ENCODE measurements at regions not wholly inside any gene's neighbourhood (a gene's known extent, or its start where the extent isn't known, plus 50 kb on each side); places are given as distances from the start of the nearest gene placed in this dataset.

DNA sequence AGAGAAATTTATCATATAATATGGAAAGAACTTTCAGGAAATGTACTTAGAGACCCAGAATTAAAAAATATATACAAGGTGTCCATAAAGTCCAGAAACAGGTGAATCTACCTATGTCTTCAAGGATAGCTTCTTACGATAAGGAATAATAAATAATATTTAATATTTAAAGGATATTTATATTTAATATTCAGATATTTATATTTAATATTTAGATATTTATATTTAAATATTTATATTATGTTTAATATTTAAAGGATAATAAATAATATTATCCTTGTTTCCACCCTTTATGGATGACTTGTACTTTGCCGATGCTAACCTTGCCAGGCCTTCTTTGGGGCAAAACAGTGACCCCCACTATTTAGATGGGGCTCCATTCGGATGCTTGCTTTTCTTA lies 169.5 kb upstream of the CADM1 start:
- no peak for DNase-seq (ENCODE audit: low read depth)
- TF ChIP-seq, protein P1, sequence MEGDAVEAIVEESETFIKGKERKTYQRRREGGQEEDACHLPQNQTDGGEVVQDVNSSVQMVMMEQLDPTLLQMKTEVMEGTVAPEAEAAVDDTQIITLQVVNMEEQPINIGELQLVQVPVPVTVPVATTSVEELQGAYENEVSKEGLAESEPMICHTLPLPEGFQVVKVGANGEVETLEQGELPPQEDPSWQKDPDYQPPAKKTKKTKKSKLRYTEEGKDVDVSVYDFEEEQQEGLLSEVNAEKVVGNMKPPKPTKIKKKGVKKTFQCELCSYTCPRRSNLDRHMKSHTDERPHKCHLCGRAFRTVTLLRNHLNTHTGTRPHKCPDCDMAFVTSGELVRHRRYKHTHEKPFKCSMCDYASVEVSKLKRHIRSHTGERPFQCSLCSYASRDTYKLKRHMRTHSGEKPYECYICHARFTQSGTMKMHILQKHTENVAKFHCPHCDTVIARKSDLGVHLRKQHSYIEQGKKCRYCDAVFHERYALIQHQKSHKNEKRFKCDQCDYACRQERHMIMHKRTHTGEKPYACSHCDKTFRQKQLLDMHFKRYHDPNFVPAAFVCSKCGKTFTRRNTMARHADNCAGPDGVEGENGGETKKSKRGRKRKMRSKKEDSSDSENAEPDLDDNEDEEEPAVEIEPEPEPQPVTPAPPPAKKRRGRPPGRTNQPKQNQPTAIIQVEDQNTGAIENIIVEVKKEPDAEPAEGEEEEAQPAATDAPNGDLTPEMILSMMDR (IDR thresholded peaks at IDR 0.05; ENCODE audit: low read depth, low read length, missing control alignments), result no peak
- no peak overlapping the region for H3K4me3 ChIP-seq (ENCODE audit: low read depth, low read length)
- in situ Hi-C loops (cut with HindIII; ENCODE audit: low sequenced_read_pairs), result no loop called here

DNA sequence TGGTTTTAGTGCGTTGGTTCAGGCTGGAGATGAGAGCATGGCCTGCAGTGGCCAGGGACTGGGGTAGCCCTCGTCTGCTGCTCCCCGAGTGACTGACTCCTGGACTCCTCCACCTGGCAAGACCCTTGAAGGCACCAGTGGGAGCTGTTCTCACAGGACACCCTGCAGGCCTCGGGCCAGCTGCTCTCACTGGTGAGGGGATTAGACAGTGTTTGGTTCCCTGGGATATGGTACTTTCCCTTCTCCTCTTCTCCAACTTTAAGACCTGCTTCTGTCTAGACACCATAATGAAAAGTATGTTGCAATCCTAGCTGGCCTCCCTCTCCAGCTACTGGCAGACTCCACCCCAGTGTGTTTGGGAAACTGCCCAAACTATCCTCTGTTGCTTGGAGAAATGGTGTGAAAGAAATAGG lies 168.8 kb upstream of the CADM1 start:
- in situ Hi-C loops (cut with HindIII; ENCODE audit: low sequenced_read_pairs), result no loop called here
- DNase-seq (ENCODE audit: low read depth), result peak; percentile 72
- TF ChIP-seq, protein P1 (IDR thresholded peaks at IDR 0.05; ENCODE audit: low read depth, low read length, missing control alignments), result no peak
- H3K4me3 ChIP-seq (ENCODE audit: low read depth, low read length), result no peak overlapping the region

GRCh38 chr11:115672412-115672811 lies 168.2 kb upstream of the CADM1 start:
- no peak overlapping the region for H3K4me3 ChIP-seq (ENCODE audit: low read depth, low read length)
- in situ Hi-C loops (cut with HindIII; ENCODE audit: low sequenced_read_pairs), result no loop called here
- TF ChIP-seq, protein P1 (IDR thresholded peaks at IDR 0.05; ENCODE audit: low read depth, low read length, missing control alignments), result no peak
- no peak for DNase-seq (ENCODE audit: low read depth)

GRCh38 chr11:115670538-115671205 lies 166.5 kb upstream of the CADM1 start:
- no peak overlapping the region for H3K4me3 ChIP-seq (ENCODE audit: low read depth, low read length)
- TF ChIP-seq, protein P1 (IDR thresholded peaks at IDR 0.05; ENCODE audit: low read depth, low read length, missing control alignments), result no peak
- no peak for DNase-seq (ENCODE audit: low read depth)
- in situ Hi-C loops (cut with HindIII; ENCODE audit: low sequenced_read_pairs), result no loop called here

GRCh38 chr11:115665958-115666357 lies 161.7 kb upstream of the CADM1 start:
- no peak for DNase-seq (ENCODE audit: low read depth)
- TF ChIP-seq, protein P1 (IDR thresholded peaks at IDR 0.05; ENCODE audit: low read depth, low read length, missing control alignments), result no peak
- in situ Hi-C loops (cut with HindIII; ENCODE audit: low sequenced_read_pairs), result no loop called here
- no peak overlapping the region for H3K4me3 ChIP-seq (ENCODE audit: low read depth, low read length)

DNA sequence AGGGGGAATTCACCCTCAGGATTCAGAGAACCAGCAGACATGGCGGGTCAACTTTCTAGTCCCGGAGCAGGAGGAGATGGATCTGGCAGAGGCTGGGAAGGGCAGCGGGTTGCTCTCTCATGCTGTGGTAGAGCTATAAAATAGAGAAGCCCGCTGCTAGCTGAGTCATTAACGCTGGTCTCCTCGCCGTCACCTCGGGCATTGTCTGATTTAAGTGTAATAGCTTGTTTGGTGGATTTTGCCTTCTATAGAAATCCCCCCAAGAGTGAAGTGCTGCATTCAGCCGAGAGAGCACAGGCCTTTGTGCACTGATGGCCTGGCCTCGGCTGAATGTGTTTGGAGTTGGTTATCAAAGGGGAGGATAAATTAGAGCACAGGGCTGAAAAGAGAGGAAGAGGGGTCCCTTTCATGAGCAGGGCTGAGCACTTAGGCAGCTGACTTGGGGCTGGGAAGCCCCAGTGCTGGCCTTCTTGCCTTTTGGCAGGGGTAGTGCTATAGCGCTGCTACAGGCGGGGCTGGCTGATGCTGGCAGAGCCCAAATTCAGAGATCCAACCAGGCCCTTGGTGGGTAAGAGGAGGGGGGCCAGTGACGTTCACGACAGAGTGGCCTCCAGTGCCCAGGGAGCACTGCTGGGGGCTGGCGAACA lies 161.1 kb upstream of the CADM1 start:
- no peak overlapping the region for H3K4me3 ChIP-seq (ENCODE audit: low read depth, low read length)
- TF ChIP-seq, protein P1 (IDR thresholded peaks at IDR 0.05; ENCODE audit: low read depth, low read length, missing control alignments), result no peak
- in situ Hi-C loops (cut with HindIII; ENCODE audit: low sequenced_read_pairs), result no loop called here
- no peak for DNase-seq (ENCODE audit: low read depth)
